ENCODE measurements at regions not wholly inside any gene's neighbourhood (a gene's known extent, or its start where the extent isn't known, plus 50 kb on each side); places are given as distances from the start of the nearest gene placed in this dataset.
"Not testable (repeated sequence)": the region's sequence is repeated elsewhere in the genome, so short reads cannot be mapped to it uniquely, and the experiment has no call there.

DNA sequence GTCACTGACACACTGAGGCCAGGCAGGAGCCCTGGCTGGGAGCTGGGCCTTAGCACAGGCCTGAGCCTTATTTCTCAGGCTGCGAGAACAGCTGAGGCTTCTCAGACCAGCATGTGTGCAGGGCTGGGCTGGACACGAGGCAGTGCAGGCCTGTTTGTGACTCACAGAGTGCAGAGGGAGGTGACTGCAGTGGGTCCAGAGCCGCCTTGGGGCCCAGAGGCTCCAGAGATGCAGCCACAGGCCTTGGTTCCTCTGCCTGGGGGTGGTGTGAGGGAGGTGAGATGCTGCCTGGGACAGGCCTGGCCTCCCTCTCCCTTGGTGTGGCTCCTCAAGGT, 61.2 kb upstream of the ETV3 start:
- intact Hi-C loops (cut with DNase I) = loop anchor here (10.0 kb wide), 1 partner anchor 295 kb away; no protein-coding TSS in a partner anchor
- H3K27ac ChIP-seq = peak overlapping the region; percentile 19

DNA sequence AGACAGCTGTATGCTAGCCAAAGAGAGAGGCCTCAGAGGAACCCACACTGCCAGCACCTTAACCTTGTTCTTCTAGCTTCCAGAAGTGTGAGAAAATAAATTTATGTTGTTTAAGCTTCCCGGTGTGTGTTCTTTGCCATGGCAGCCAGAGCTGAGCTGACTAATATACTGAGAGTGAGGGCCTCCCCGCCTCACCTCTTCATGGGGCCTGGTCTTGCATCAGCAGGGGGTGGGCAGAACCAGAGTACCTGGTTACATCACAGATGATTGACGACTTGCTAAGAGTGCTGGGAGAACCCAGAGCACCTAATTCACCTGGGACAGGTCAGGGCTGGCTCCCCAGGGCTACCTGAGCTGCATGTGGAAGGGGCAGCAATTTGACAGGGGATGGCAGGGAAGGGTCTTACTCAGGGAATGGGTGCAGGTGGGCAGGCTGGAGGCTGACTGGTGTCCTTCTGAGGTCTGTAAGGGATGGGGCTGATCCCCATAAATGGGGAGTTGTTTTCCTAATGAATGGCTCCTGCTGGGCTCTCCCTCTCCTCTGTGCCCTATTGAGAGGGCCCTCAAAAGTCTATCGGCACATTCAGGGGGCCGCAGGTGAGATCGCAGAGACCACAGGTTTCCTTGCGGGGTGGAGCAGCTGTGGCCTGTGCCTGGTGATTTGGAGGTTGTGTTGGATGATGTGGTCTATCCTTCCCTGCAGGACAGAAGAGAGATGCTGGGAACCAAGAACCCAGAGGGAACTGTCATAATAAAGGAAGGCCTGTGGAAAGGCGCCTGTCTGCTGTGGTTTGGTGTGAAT, 60.6 kb upstream of the ETV3 start:
- DNase-seq (peak; percentile 80), ATAC-seq (peak; percentile 87 to 89)
- Histone ChIP-seq H3K27ac (peak overlapping the region; percentile 66), H3K36me3 (no peaks in the 10 kb centered on the region), H3K4me1 (no peaks in the 10 kb centered on the region), H3K27me3 (ENCODE audit: low read depth) (peaks cover 25% of the 10 kb centered on the region), H3K4me3 (no peak overlapping the region), H3K9me3 (no peaks in the 10 kb centered on the region)
- intact Hi-C loops (cut with DNase I) = loop anchor here (10.0 kb wide), 1 partner anchor 296 kb away; no protein-coding TSS in a partner anchor
- TF ChIP-seq, protein P1, sequence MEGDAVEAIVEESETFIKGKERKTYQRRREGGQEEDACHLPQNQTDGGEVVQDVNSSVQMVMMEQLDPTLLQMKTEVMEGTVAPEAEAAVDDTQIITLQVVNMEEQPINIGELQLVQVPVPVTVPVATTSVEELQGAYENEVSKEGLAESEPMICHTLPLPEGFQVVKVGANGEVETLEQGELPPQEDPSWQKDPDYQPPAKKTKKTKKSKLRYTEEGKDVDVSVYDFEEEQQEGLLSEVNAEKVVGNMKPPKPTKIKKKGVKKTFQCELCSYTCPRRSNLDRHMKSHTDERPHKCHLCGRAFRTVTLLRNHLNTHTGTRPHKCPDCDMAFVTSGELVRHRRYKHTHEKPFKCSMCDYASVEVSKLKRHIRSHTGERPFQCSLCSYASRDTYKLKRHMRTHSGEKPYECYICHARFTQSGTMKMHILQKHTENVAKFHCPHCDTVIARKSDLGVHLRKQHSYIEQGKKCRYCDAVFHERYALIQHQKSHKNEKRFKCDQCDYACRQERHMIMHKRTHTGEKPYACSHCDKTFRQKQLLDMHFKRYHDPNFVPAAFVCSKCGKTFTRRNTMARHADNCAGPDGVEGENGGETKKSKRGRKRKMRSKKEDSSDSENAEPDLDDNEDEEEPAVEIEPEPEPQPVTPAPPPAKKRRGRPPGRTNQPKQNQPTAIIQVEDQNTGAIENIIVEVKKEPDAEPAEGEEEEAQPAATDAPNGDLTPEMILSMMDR (IDR thresholded peaks at IDR 0.05) = no peak

More for the DNA sequence above, 61.2 kb upstream of the ETV3 start:
- Histone ChIP-seq H3K27me3 (ENCODE audit: low read depth) (peaks cover 25% of the 10 kb centered on the region), H3K4me3 (no peak overlapping the region), H3K36me3 (no peaks in the 10 kb centered on the region), H3K9me3 (no peaks in the 10 kb centered on the region), H3K4me1 (no peaks in the 10 kb centered on the region)
- TF ChIP-seq, protein P1 (IDR thresholded peaks at IDR 0.05) = no peak
- DNase-seq (no peak), ATAC-seq (no peak)

DNA sequence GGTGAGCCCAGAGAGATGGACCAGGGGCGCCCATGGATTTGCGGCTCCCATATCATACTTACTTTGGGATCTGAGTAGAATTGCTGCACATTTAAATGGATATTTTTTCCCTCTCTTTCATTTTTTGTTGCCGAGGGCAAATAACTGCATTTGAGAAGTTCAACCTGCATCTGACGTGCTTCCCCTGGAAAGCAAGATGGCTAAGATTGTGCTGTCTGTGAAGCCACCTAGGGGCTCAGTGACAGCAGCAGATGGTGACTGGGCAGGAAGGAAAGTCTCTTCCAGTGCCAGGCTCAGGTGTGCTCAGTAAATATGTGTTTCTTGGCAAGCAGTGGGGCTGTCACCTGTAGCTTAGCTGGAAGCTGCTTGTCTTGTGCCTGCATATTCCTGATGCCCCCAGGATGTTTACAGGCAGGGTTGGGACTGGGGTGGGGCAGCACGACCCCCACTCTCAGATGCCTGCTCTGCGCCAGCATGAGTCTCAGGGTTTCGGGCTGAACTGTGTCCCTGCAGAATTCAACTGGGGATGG, 59.8 kb upstream of the ETV3 start:
- DNase-seq = no peak
- peak overlapping the region; percentile 66 for H3K27ac ChIP-seq
- no peaks in the 10 kb centered on the region for H3K9me3 ChIP-seq
- intact Hi-C loops (cut with DNase I) = loop anchor here (10.0 kb wide), 1 partner anchor 297 kb away; no protein-coding TSS in a partner anchor
- H3K27me3 ChIP-seq (ENCODE audit: low read depth) = peaks cover 29% of the 10 kb centered on the region
- H3K36me3 ChIP-seq = no peaks in the 10 kb centered on the region
- no peak overlapping the region for H3K4me3 ChIP-seq
- no peaks in the 10 kb centered on the region for H3K4me1 ChIP-seq
- TF ChIP-seq, protein P1 (IDR thresholded peaks at IDR 0.05) = no peak
- ATAC-seq = no peak

DNA sequence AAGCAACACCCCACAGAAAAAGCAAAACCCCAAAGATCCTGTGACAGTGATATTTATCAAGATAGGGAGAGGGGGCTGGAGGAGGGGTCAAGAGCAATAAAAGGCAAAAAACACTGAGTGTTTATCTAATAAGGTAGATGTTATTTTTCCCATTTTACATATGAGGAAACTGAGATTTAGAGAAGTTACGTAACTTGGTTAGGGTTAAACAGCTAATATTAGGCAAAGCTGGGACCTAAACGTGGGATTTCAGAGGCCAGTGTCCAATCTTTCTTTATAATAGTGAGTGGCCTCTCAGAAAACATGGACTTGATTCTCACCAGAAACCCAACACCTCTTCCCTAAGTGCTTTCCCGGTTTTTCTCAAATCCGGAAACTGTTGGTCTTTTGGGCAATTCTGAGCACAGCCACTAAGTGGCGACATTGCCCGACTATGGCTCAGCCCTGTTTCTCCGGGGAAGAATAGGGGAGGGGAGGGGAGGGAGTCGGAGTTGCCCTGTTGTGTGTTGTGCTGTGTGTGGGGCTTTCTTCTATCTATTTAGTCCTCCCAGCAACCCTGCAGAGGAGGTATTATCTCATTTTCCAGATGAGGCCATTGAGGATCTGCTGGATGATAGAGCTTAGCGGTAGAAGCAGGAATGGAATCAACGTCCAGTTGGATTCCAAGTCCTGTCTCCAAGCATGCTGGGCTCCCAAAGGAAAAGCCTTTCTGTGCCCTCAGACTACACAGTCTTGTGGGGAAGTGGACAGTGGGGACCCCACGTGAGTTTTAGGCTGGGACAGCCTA, 58.7 kb upstream of the ETV3 start:
- ATAC-seq = peak; percentile 57 to 59
- TF ChIP-seq, protein P1 (IDR thresholded peaks at IDR 0.05) = peak; percentile 37
- intact Hi-C loops (cut with DNase I) = loop anchor here (10.0 kb wide), 1 partner anchor 298 kb away; no protein-coding TSS in a partner anchor

DNA sequence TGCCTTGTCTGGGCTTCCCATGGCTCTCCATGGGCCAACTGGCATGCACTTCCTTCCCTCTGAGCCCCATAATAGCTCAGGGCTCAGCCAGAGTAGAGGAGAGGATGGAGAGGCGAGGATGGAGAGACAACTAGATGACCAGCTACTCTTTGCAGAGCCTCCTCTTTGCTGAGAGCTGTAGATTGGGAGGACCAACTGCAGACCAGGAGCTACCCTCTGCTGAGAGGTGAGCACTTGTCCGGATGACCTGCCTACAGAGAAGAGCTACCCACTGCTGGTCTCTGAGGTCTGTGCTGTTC, 58.0 kb upstream of the ETV3 start:
- intact Hi-C loops (cut with DNase I) = loop anchor here (10.0 kb wide), 1 partner anchor 299 kb away; no protein-coding TSS in a partner anchor
- H3K9me3 ChIP-seq = no peaks in the 10 kb centered on the region
- ATAC-seq = no peak
- no peaks in the 10 kb centered on the region for H3K36me3 ChIP-seq
- TF ChIP-seq, protein P1 (IDR thresholded peaks at IDR 0.05) = no peak
- no peak overlapping the region for H3K27ac ChIP-seq
- H3K27me3 ChIP-seq (ENCODE audit: low read depth) = peaks cover 31% of the 10 kb centered on the region
- no peaks in the 10 kb centered on the region for H3K4me1 ChIP-seq
- H3K4me3 ChIP-seq = no peak overlapping the region
- no peak for DNase-seq

More for the DNA sequence above, 58.7 kb upstream of the ETV3 start:
- H3K4me3 ChIP-seq, H3K9me3 ChIP-seq, H3K4me1 ChIP-seq, H3K36me3 ChIP-seq, H3K27ac ChIP-seq, DNase-seq: not testable (repeated sequence)
- H3K27me3 ChIP-seq (ENCODE audit: low read depth) = peaks cover 31% of the 10 kb centered on the region
